PC-3 (cell line): ENCODE measurements at regions not wholly inside any gene's neighbourhood (a gene's known extent, or its start where the extent isn't known, plus 50 kb on each side); places are given as distances from the start of the nearest gene placed in this dataset.

Experiments
- ATAC-seq: fragments of 200-7000 bp; cut with Tn5 transposase; 2 replicates; pipeline ENCODE4 v1.9.1; 2020; ENCODE audit warnings: mild to moderate bottlenecking, moderate library complexity
- BruUV-seq: library from RNA; stranded (reverse); fragments of 400-500 nt; replicated peaks from 2 replicates; lab custom pipeline; 2021; lab: Mats Ljungman, UMichigan
- CTCF ChIA-PET: fragments of 300-600 bp; sonication (Branson Sonifier 250); formaldehyde crosslinking; loops from one replicate; lab custom pipeline; 2022; ENCODE audit warnings: antibody characterized with exemption; lab: Charles Lee
- POLR2A ChIA-PET: fragments of 300-600 bp; sonication (Branson Sonifier 250); formaldehyde crosslinking; loops from one replicate; lab custom pipeline; 2022; ENCODE audit warnings: antibody characterized with exemption; ENCODE audit not compliant: unreplicated experiment; lab: Charles Lee
- DNase-seq: peaks from one replicate; pipeline ENCODE4 v3.0.0-alpha.2; 2015
- H2AFZ ChIP-seq: fragments of 300-600 bp; sonication (generic); 2 replicates; pipeline ENCODE4 v1.6.0; 2016; ENCODE audit warnings: antibody characterized with exemption, low read length
- H3F3A ChIP-seq: fragments of 300-600 bp; sonication (generic); one replicate; pipeline ENCODE4 v1.6.0; 2017; ENCODE audit warnings: antibody characterized with exemption, low read length, control low read depth, mild to moderate bottlenecking; ENCODE audit not compliant: unreplicated experiment
- H3K27ac ChIP-seq: fragments of 300-600 bp; sonication (generic); 2 replicates; pipeline ENCODE4 v1.5.1; 2016; ENCODE audit warnings: mild to moderate bottlenecking, low read length
- H3K27me3 ChIP-seq: fragments of 300-600 bp; sonication (generic); 2 replicates; pipeline ENCODE4 v1.6.1; 2016; ENCODE audit warnings: low read length, mixed read lengths
- H3K36me3 ChIP-seq: fragments of 300-600 bp; sonication (generic); 2 replicates; pipeline ENCODE4 v1.6.1; 2016; ENCODE audit warnings: low read depth, mixed run types, low read length, mixed read lengths
- H3K4me1 ChIP-seq: fragments of 300-600 bp; sonication (generic); 2 replicates; pipeline ENCODE4 v1.5.1; 2016; ENCODE audit warnings: low read length; ENCODE audit not compliant: insufficient read depth
- H3K4me2 ChIP-seq: fragments of 300-600 bp; sonication (generic); 2 replicates; pipeline ENCODE4 v1.6.0; 2016; ENCODE audit warnings: low read length
- H3K4me3 ChIP-seq: fragments of 300-600 bp; sonication (generic); 2 replicates; pipeline ENCODE4 v1.5.1; 2016; ENCODE audit warnings: mild to moderate bottlenecking, low read length, mixed read lengths
- H3K79me2 ChIP-seq: fragments of 300-600 bp; sonication (generic); 2 replicates; pipeline ENCODE4 v1.6.1; 2017; ENCODE audit warnings: low read length, mixed read lengths
- H3K9ac ChIP-seq: fragments of 300-600 bp; sonication (generic); 2 replicates; pipeline ENCODE4 v1.6.0; 2016; ENCODE audit warnings: mild to moderate bottlenecking, low read length
- H3K9me2 ChIP-seq: fragments of 300-600 bp; sonication (generic); replicated peaks from 2 replicates; pipeline ENCODE4 v1.6.1; 2016; ENCODE audit warnings: mixed run types, low read length, mixed read lengths
- H3K9me3 ChIP-seq: fragments of 300-600 bp; sonication (generic); 2 replicates; pipeline ENCODE4 v1.6.1; 2016; ENCODE audit warnings: low read length, mixed read lengths
- H4K20me1 ChIP-seq: fragments of 300-600 bp; sonication (generic); 2 replicates; pipeline ENCODE4 v1.6.1; 2016; ENCODE audit warnings: low read length, mixed read lengths
- EZH2 ChIP-seq: fragments of 300-600 bp; sonication (generic); IDR thresholded peaks from one replicate; pipeline ENCODE4 v1.6.1; 2017; ENCODE audit warnings: antibody characterized with exemption, mild to moderate bottlenecking, low read length; ENCODE audit not compliant: unreplicated experiment
- EZH2phosphoT487 ChIP-seq: fragments of 300-600 bp; sonication (generic); IDR thresholded peaks from 2 replicates; pipeline ENCODE4 v1.6.1; 2018; ENCODE audit warnings: mild to moderate bottlenecking, antibody characterized with exemption, low read length, borderline replicate concordance
- intact Hi-C: fragments of 100-400 bp; cut with micrococcal nuclease; formaldehyde crosslinking; loops from 2 replicates; pipeline ENCODE4 v1.9.0; 2023
- TF ChIP-seq, protein P1 (sequence below): fragments of 300-600 bp; sonication (generic); conservative IDR thresholded peaks from 2 replicates; pipeline ENCODE4 v1.5.1; 2017; ENCODE audit warnings: antibody characterized with exemption, low read depth, mild to moderate bottlenecking, low read length

DNA sequence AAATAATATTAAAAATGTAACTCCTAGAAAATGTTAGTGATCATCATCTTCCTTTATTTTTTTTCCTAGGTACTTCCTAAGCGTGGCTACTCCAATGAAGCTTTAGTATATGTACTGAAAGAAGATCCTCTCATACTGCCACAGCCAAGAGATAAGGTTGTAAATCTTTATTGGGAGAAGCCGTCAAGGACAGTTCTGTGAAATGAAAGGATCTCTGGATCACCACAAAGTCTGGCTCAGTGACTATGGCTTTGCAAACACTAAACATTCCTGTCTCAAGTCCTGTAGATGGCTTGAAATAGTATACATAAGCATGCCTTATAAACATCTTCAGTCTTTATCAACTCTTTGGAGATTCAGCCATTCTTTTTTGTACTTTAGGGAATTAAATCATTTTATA is 61.2 kb upstream of the DPH5 start:
- TF ChIP-seq, protein P1, sequence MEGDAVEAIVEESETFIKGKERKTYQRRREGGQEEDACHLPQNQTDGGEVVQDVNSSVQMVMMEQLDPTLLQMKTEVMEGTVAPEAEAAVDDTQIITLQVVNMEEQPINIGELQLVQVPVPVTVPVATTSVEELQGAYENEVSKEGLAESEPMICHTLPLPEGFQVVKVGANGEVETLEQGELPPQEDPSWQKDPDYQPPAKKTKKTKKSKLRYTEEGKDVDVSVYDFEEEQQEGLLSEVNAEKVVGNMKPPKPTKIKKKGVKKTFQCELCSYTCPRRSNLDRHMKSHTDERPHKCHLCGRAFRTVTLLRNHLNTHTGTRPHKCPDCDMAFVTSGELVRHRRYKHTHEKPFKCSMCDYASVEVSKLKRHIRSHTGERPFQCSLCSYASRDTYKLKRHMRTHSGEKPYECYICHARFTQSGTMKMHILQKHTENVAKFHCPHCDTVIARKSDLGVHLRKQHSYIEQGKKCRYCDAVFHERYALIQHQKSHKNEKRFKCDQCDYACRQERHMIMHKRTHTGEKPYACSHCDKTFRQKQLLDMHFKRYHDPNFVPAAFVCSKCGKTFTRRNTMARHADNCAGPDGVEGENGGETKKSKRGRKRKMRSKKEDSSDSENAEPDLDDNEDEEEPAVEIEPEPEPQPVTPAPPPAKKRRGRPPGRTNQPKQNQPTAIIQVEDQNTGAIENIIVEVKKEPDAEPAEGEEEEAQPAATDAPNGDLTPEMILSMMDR = no peak
- TF ChIP-seq EZH2 (no peak), EZH2phosphoT487 (no peak)
- H3K36me3 ChIP-seq = no peaks in the 10 kb centered on the region

DNA sequence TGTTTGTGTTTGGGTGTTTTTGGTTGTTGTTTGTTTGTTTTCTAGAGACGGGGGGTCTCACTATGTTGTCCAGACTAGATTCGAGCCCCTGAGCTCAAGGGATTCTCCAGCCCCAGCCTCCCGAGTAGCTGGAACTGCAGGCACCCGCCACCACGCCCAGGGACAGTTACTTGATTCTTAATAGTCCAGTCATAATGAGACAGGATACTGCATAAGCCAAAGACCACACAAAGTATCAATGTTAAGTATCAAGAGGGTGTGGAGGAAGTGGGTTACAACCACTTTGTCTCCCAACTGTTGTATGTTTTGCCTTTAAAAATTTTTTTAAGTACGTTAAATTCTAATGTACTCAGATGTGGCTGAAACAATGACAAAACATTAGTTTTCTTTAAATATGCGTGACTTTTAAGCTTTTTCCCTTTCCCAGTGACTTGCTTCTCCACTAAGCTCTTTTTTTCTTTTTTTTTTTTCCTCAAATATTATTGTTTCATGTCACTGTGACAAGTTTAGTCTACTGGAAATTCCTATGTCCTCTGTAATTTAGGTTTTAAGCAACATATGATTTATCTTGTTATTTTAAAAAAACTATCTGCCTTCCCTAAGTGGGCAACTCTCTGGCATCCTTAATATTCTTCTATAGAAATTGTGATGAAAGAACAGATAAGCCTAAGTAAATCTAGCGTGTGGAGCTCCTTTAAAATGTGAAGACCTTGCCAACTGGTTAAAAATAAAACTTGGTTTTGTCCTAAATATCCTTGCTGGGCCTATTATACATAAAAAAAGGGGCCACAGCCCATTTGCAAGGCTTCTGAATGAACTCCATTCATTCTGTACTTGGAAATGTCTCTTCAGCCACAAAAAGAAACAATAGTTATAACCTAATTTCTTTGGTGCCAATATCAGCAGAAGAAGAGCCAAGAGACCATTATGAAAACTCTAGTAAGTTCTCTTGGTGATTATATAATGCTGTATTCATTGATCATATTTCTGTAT is 56.2 kb upstream of the DPH5 start:
- intact Hi-C loops = no loop called here
- Histone ChIP-seq H3K27ac (no peak overlapping the region), H3K9me2 (no peaks in the 10 kb centered on the region), H3K36me3 (no peaks in the 10 kb centered on the region), H3K4me3 (no peak overlapping the region), H3K27me3 (no peaks in the 10 kb centered on the region), H3F3A (no peaks in the 10 kb centered on the region), H3K4me1 (no peaks in the 10 kb centered on the region), H3K9me3 (no peaks in the 10 kb centered on the region), H3K4me2 (no peak overlapping the region), H3K9ac (no peak overlapping the region), H2AFZ (no peak overlapping the region), H3K79me2 (no peaks in the 10 kb centered on the region), H4K20me1 (no peaks in the 10 kb centered on the region)
- TF ChIP-seq EZH2phosphoT487 (no peak), EZH2 (no peak)
- CTCF ChIA-PET = interaction anchor here (0.7 kb wide), 1 partner anchor 345 kb away, joined by 3 read pairs; no protein-coding TSS in a partner anchor
- BruUV-seq = no TSS peak
- POLR2A ChIA-PET = no interaction called here
- ATAC-seq (no peak), DNase-seq (no peak)

More for the DNA sequence above, 61.2 kb upstream of the DPH5 start:
- no peak overlapping the region for H3K4me2 ChIP-seq
- intact Hi-C loops = no loop called here
- no peaks in the 10 kb centered on the region for H3K9me2 ChIP-seq
- no peak overlapping the region for H2AFZ ChIP-seq
- H3K79me2 ChIP-seq = no peaks in the 10 kb centered on the region
- ChIA-PET CTCF (no interaction called here), POLR2A (no interaction called here)
- H3K9ac ChIP-seq = no peak overlapping the region
- H3K27ac ChIP-seq = no peak overlapping the region
- no peaks in the 10 kb centered on the region for H3F3A ChIP-seq
- no peak overlapping the region for H3K4me3 ChIP-seq
- DNase-seq (no peak), ATAC-seq (no peak)
- no peaks in the 10 kb centered on the region for H3K4me1 ChIP-seq
- no peaks in the 10 kb centered on the region for H3K27me3 ChIP-seq
- no peaks in the 10 kb centered on the region for H3K9me3 ChIP-seq
- H4K20me1 ChIP-seq = no peaks in the 10 kb centered on the region
- BruUV-seq = no TSS peak

DNA sequence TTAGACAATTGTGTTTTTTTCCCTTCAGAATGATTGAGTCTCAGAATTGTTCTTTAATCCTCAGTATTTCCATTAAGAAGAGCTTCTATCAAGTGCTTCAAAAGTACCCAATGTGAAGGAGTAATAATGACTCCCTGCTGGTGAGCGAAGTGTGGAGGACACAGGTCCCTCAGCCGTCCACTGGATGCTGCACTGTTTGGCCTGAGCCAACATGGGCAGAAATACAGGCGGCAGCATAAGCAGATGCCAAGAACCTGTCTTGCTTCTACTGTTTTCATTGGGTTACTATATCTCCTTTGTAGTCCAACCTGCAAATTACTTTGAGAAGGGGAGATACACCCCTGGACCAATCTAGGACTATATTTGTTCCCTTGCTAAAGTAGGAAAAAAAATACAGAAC is 55.3 kb upstream of the DPH5 start:
- TF ChIP-seq, protein P1 = no peak
- no peak for TF ChIP-seq EZH2
- no peak for TF ChIP-seq EZH2phosphoT487
- H3K4me2 ChIP-seq = no peak overlapping the region
- DNase-seq (no peak), ATAC-seq (no peak)
- no TSS peak for BruUV-seq
- no peaks in the 10 kb centered on the region for H3F3A ChIP-seq
- CTCF ChIA-PET = no interaction called here
- H3K27me3 ChIP-seq = no peaks in the 10 kb centered on the region
- POLR2A ChIA-PET = no interaction called here
- H3K9me3 ChIP-seq = no peaks in the 10 kb centered on the region
- H3K27ac ChIP-seq = no peak overlapping the region
- no peaks in the 10 kb centered on the region for H3K79me2 ChIP-seq
- no peaks in the 10 kb centered on the region; the same call in 1 of the 2 replicates for H3K4me1 ChIP-seq
- intact Hi-C loops = no loop called here
- no peak overlapping the region for H2AFZ ChIP-seq
- H3K9ac ChIP-seq = no peak overlapping the region
- H3K36me3 ChIP-seq = no peaks in the 10 kb centered on the region
- no peak overlapping the region for H3K4me3 ChIP-seq
- H4K20me1 ChIP-seq = no peaks in the 10 kb centered on the region
- no peaks in the 10 kb centered on the region for H3K9me2 ChIP-seq
